Iris pigment epithelial cell (primary cell): ENCODE measurements at regions not wholly inside any gene's neighbourhood (a gene's known extent, or its start where the extent isn't known, plus 50 kb on each side); places are given as distances from the start of the nearest gene placed in this dataset.
"Not testable (repeated sequence)": the region's sequence is repeated elsewhere in the genome, so short reads cannot be mapped to it uniquely, and the experiment has no call there.

Experiments
- DNase-seq: peaks from one replicate; pipeline ENCODE4 v3.0.0-alpha.2; 2011; ENCODE audit warnings: low read depth

DNA sequence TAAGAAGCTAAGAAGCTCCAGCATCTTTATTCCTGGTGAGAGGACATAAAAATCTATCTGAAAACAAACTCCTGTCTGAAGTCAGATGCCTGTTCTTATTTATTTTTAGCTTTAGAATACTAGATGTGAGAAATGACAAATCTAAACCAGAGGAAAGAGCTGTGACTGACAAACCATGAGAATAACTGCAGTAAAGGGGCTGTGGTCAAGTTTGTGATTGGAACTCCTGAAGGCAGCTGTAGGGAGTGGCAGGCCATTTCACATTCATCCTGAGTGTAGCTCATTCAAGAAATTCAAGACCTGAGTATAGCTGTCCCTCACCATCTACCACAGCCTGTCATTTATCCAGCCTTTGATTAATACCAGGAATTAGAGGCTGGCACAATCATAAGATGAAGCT, 718.8 kb downstream of the BRINP1 start:
- DNase-seq: no peak

DNA sequence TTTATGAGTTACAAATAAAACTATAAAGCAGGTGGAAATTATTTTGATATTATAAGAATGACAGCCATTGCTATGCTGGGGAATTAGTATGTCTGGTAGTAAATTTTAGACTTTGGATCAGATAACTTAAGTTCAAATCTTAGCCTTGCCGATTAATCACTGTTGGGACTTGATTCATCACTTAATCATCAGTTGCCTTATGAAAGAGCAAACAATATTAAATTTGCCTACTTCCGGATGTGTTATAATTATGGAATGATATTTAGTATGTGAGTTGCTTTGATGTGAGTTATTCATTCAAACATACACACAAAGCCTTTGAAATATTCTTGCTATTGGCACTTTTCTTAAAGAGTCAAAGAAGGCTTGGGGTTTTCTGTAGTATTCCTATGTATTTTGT, 717.7 kb downstream of the BRINP1 start:
- DNase-seq: no peak

DNA sequence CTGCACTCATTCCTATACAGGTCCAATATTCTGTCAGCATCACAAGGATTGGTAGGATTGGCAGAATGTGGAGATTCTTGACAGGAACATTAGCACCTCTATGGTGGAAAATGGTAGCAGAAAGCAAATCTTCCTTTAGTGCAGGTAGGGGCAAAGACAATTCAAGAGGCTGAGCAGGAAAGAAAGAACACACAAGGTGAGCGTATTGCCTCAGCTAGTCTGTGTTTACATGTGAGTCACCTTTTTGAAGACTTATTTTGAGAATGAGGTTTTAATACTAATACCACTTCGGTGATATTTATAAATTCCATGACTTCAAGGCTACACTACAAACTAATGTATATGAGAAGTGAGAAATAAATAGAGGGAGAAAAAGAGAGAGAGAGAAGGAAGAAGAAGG, 717.0 kb downstream of the BRINP1 start:
- no peak for DNase-seq

DNA sequence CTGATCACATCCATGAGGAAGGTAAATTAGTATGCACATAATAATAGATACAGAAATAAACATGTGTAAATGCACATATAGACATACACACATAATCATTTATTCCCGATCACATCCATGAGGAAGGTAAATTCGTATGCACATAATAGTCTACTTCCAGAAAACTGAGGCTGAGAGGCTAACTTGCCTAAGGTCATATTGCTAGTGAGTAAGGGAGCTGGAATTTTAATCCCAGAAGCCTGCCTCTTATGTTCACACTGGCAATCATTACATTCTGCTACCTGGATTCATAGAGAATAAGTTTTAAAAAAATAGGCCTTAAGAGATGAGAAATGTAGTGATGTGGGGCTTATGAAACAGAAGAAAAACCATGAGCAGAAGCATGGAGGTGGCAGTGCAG, 716.3 kb downstream of the BRINP1 start:
- DNase-seq: no peak

DNA sequence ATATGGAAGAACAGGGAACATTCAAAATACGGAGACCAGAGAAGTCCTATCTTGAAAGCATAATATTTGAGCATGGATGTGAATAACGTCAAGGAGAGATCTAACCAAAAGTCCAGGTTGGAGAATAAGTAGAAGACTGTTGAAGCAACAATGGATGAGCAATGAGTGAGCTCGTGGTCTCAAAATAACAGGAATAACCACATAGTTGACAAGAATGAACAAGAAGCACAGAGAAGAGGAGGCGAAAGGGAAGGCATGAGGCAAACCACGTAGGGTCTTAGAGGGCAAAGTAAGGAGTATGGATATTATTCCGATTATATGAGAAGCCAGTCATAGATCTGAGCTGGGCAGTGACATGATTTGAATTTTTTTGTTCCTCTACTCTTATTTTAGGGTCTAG, 710.2 kb downstream of the BRINP1 start:
- DNase-seq: no peak

DNA sequence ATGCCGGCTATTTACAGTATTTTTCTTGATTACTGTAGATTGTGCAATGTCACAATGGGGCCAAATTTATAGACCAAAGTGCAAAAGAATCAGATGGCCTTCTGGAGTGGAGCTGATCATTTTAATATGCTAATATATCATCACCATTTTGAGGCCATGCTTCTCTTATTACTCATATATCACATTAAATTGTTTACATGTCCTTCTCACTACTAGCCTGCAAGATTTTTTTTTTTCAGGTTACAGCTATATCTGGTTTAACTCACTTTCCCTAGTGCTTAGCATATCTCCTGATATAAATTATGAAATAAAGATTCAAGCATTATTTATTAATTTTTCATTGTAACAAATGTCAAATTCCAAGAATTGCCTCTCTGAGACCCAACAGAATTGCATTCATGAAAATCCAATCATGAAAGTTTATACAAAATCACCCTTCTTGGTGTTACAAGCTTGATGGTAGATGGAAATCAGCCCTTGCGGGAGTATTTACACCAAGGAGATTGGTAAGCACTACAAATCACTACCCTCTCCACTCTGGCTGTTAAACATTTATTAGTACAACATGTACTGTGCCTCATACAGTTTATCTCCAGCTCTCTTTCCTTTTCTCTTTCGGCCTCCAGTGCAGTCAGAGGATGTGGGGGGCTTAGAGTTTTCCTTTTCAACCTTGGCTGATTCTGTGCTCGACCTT, 703.9 kb downstream of the BRINP1 start:
- DNase-seq: no peak

DNA sequence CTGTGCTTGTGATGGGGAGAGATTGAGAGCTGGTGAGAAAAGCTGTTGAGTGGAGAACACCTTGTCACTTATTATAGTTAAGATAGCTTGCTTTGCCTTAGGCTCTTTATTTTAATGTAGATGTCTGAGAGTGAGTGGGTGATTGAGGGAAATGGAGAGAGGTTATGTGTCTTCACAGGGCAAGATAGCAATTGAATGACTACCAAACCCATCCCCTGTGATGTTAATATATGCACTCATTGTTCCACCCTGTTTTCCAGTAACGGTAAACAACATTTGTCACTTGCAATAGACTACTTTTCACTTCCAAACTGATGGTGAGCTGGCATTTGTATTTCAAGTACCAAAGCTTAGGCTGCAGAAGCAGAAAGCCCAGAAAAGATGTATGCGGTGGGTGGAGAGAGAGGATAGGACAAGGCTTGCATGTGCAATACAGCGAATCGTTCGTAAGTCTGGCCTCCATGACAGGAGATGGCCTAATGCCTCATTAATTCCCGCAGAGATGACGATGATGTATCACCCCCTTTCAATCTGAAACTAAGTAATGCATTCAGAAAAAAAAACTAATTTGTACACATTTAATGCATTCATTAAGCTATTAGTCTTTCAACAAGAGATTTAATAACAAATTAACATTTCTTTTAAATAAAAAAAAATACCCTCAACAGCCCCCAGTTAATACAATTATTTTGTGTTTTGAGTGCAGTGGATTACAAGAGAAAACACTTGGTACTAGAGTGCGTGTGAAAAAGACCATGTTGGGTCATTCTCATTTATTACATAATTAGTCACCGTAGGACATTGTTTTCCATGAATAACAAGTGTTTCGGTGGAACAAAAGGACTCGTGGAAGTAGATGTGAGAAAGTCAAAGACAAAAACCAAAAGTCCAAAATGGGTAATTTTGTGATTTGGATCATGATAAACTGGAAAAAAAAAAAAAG, 699.0 kb downstream of the BRINP1 start:
- DNase-seq: no peak

DNA sequence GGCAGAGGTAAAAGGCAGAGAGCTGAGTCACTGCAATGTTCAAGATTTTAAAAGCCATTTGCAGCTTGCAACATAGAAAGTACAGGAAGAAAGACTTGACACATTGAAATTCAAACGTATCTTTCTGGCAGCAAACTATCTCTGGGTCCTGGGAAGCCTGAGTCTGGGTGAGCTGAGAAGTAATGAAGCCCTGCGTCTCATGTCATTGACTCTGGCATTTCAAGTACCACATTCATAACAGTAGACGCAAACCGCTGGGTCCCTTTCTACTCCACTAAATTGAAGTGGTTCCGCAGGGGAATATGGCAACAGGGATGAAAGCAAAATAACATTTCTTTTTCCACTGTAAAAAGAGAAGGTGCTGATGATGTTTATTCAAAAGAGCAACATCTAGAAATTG, 694.3 kb downstream of the BRINP1 start:
- DNase-seq: no peak

DNA sequence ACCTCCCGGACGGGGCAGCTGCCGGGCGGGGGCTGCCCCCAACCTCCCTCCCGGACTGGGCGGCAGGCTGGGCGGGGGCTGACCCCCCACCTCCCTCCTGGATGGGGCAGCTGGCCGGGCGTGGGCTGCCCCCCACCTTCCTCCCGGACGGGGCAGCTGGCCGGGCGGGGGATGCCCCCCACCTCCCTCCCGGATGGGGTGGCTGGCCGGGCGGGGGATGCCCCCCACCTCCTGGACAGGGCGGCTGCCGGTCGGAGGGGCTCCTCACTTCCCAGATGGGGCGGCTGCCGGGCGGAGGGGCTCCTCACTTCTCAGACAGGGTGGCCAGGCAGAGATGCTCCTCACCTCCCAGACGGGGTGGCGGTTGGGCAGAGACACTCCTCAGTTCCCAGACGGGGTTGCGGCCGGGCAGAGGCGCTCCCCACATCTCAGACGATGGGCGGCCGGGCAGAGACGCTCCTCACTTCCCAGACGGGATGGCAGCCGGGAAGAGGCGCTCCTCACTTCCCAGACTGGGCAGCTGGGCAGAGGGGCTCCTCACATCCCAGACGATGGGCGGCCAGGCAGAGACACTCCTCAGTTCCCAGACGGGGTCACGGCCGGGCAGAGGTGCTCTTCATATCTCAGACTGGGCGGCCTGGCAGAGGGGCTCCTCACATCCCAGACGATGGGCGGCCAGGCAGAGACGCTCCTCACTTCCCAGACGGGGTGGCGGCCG, 691.1 kb downstream of the BRINP1 start:
- DNase-seq: not testable (repeated sequence)

DNA sequence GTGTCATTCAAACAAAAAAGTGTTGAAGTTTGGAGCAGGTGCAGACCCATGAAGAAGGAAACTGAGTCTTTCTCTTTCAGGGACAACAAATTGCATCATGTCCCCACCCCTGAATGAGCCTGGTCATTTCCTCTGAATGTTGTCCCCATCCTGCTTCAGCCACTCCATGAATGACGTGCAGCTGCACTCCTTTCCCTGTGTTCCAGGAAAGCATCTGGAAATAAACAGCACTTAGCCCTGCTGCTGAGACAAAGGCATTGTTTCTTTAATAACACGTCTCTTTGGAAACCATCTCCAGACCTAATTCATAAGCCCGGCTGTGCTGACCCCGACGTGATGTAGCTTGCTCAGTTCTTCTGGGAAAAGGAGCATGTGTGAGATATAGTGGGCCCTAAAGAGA, 682.3 kb downstream of the BRINP1 start:
- DNase-seq: no peak

DNA sequence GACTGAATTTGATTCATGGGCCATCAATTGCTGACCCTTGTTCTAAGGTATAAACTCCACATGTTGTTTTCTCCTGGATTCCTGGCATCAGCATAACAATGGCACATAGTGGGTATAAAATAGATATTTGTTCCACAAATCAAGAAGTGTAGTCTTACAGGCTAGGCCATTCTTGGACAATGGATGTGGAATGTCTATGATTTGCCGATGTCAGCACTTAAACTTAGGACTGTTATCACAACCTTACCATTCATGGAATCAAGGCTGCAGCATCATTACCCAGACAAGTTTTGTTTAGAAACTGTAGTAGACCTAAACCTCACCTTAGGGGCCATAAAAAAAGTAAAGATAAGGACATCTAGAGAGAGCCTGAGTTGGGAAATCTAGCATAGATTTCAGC, 680.0 kb downstream of the BRINP1 start:
- no peak for DNase-seq

DNA sequence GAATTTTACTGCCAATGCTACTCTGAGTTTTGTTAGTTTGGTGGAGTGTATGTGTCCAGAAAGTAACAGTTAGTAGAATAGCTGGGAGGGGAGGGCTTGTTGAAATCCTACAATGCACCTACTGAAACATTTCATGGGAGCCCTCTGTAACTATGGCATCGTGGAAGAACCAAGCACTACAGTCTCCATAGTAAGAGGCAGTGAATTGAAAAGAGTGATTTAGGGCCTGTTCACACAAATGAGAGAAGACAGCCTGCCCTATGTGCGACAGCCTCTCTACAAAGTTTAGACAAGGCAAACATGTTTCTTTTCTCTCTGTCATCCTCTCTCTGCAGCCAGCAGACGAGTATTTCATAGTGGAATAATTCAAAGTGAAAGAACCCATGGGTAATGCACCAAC, 676.6 kb downstream of the BRINP1 start:
- DNase-seq: no peak

DNA sequence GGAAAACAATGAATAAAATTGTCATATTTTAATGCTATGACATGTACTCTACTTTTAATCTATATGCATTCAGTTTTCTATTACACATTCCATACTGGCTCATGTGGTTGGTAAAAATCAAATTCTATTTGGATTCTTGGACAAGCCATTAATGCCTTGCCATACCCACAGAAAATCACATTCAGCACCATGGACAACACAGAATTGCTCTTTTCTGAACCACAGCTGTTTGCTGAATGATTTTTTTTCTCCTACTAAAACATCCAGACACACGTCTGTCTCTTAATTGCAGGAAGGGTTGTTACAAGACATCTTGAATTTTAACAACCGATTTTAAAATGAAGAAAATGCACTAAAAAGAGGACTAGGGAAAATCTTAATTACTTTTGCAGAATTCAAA, 675.6 kb downstream of the BRINP1 start:
- DNase-seq: peak; percentile 3

DNA sequence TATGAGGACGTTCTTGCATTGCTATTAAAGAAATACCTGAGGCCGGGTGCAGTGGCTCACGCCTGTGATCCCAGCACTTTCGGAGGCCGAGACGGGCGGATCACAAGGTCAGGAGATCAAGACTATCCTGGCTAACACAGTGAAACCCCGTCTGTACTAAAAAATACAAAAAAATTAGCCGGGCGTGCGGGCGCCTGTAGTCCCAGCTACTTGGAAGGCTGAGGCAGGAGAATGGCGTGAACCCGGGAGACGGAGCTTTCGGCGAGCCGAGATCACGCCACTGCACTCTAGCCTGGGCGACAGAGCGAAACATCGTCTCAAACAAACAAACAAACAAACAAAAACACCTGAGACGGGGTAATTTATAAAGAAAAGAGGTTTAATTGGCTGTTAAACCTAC, 674.0 kb downstream of the BRINP1 start:
- not testable (repeated sequence) for DNase-seq

DNA sequence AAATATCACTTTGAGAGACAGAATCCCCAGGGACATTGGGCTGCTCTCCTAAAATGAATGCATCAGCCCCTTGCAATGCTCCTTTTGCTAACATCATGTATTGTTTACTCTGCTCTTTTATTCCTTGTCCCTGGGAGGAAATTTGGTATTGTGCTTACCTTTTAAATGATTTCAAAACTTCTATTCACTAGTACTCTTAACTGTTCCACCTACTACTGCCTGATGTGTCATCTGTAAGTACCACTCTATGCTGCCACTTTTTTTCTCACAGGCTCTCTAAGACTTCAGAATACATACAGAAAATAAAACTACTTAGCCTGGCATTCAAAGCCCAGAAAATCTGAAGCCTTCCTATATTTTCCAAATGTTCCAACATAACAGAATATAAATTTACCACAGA, 667.2 kb downstream of the BRINP1 start:
- DNase-seq: no peak

DNA sequence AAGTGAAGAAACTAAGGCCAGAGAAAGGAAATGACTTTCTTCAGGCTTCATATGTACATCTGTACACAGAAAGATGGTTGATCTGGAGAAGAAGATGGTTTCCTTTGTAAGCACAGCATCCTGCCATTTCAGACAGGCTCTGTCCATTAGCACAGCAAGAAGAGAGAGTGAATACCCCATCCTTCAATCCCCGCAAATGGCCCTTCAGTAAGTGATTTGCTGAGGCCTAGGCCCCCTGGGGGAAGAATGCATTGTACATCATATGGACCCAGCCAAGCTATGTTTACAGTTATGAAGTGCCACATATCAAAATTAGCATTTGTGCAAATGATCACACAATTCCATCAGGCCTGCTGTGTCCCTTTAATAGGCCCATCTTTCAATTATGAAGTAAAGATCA, 657.4 kb downstream of the BRINP1 start:
- no peak for DNase-seq

DNA sequence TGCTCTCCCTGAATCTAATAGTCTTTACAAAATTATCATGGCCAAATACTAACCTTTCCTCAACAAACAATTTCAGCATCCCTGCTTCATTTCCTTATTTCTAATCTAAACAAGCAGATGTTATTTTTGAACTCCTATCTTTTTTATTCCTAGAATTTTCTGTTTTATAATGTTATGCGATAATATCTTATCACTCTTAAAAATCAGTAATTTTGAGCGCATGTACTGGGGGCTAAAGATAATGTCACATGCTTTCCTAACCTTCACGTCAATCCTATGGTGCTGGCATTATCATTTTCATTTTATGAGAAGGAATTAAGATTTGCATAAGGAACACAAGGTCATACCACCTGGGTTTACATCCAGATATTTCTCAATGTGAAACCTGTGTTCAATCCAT, 648.0 kb downstream of the BRINP1 start:
- no peak for DNase-seq

DNA sequence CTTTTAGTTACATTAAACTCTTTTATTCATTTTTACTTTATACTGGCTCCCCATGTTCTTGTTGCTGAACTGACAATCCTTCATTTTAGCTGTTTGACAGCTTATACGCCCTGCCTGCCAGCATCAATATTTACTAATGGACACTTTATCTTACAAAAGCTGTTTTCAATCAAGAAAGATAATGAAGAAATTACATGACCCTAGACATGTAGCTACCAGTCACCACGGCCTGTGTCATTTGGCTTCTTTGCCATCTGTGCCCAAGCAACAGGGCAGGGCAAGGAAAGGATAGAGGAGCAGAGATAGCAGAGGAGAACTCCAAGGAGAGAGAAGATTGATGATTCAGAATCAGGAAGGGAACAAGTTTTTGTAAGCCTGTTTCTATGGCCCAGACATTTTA, 647.3 kb downstream of the BRINP1 start:
- DNase-seq: no peak

DNA sequence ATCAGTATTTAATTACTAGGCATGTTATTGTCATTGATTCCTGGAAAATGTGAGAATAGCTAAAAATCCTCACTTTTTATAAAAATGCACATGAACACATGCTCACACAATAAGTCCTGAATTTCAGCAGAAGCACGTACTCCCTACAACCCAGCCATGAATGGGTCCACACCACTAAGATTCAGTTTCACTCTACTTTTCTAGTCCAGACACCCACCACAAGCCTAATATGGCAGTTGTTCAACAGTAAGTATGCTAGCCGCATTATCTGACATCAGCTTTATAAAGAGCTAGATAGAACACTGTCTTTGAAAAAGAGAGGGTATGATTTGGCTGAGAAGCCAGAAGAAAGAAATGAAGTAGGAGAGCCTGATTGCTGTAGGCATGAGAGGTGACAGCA, 639.3 kb downstream of the BRINP1 start:
- DNase-seq: no peak

DNA sequence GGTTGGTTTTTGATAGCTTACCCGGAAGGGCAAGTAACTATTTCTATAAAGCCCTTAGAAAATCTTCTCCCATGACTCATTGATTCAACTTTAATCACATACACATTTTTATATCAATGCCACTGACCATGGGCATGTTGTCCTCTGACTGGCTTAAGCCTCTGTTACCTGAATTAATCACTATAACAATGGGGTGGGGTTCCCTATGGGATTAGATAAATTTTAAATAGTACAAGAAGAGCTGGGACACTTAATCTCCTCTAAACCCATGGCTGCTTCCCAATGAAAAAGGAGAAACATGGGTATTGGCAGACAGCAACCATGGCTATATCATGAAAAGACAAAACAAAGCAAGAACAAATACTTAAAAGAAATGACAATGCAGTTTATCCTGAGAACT, 636.2 kb downstream of the BRINP1 start:
- DNase-seq: no peak

DNA sequence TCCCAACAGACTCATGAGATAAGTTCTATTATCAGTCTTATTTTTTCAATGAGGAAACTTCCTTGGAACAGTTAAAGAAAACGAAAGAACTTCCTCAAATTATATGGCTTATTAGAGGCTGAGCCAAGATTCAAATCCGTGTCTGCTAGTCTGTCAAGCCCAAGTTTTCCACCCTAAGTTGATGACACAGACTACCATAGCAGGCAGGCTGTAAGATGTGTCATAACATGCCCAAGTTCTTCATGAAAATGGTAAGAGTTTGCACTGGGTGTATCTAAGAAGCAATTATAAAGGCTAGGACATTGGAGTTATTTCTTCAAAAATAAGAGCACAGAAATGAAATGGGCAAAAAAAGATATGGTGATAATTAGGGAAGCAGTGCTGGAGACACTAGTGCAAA, 634.5 kb downstream of the BRINP1 start:
- DNase-seq: no peak

DNA sequence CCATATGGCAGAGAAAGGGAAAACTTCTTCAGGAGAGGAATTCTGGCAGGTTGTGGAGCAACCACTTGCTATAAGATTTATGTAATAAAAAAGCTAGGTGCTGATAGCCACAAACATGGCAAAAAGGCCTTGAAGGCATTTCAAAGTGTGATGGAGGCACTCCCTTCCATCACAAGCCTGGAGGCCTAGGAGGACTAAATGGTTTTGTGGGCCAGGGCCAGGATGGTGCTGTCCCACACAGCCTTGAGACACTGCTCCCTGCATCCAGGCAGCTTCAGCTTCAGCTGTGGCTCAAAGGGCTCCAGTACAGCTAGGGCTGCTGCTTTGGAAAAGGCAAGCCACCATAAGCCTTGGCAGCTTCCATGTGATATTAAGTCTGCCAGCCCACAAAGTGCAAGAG, 632.8 kb downstream of the BRINP1 start:
- no peak for DNase-seq
